ENCODE measurements at regions not wholly inside any gene's neighbourhood (a gene's known extent, or its start where the extent isn't known, plus 50 kb on each side); places are given as distances from the start of the nearest gene placed in this dataset.

GRCh38 chr22:49614966-49615965, 212.4 kb downstream of the BRD1 start:
- H3K4me1 ChIP-seq (ENCODE audit: control insufficient read depth, insufficient read depth, low read length), result no peaks in the 10 kb centered on the region
- H3K27ac ChIP-seq (ENCODE audit: low read length), result no peak overlapping the region
- H3K27me3 ChIP-seq (ENCODE audit: control insufficient read depth in 1 of 2, insufficient read depth in 2 of 2, low read length in 2 of 2), result peaks cover 5 to 6% of the 10 kb centered on the region in 2 donors
- H3K9ac ChIP-seq (ENCODE audit: low read length in 2 of 2), result no peak overlapping the region
- H3K4me3 ChIP-seq (ENCODE audit: low read length in 2 of 2), result no peak overlapping the region
- H3K9me3 ChIP-seq (ENCODE audit: control insufficient read depth in 2 of 2, low read length in 2 of 2), result peaks cover 2 to 15% of the 10 kb centered on the region in 2 donors
- H3K36me3 ChIP-seq (ENCODE audit: control insufficient read depth in 2 of 2, insufficient read depth in 2 of 2, low read length in 2 of 2), result no peaks in the 10 kb centered on the region

- Histone ChIP-seq H3K36me3 (ENCODE audit: control insufficient read depth in 2 of 2, insufficient read depth in 2 of 2, low read length in 2 of 2) (no peaks in the 10 kb centered on the region), H3K27me3 (ENCODE audit: control insufficient read depth in 1 of 2, insufficient read depth in 2 of 2, low read length in 2 of 2) (peaks cover 0 to 4% of the 10 kb centered on the region in 2 donors), H3K4me3 (ENCODE audit: low read length in 2 of 2) (no peak overlapping the region), H3K9me3 (ENCODE audit: control insufficient read depth in 2 of 2, low read length in 2 of 2) (peaks cover 2 to 15% of the 10 kb centered on the region in 2 donors), H3K27ac (ENCODE audit: low read length) (no peak overlapping the region), H3K9ac (ENCODE audit: low read length in 2 of 2) (no peak overlapping the region), H3K4me1 (ENCODE audit: control insufficient read depth, insufficient read depth, low read length) (no peaks in the 10 kb centered on the region)
Observed at GRCh38 chr22:49613511-49614270, 214.0 kb downstream of the BRD1 start.

- Histone ChIP-seq H3K4me3 (ENCODE audit: low read length in 2 of 2) (no peak overlapping the region), H3K36me3 (ENCODE audit: control insufficient read depth in 2 of 2, insufficient read depth in 2 of 2, low read length in 2 of 2) (no peaks in the 10 kb centered on the region), H3K9me3 (ENCODE audit: control insufficient read depth in 2 of 2, low read length in 2 of 2) (peaks cover 2 to 15% of the 10 kb centered on the region in 2 donors), H3K27ac (ENCODE audit: low read length) (no peak overlapping the region), H3K27me3 (ENCODE audit: control insufficient read depth in 1 of 2, insufficient read depth in 2 of 2, low read length in 2 of 2) (peaks cover 0 to 2% of the 10 kb centered on the region in 2 donors), H3K9ac (ENCODE audit: low read length in 2 of 2) (no peak overlapping the region), H3K4me1 (ENCODE audit: control insufficient read depth, insufficient read depth, low read length) (no peaks in the 10 kb centered on the region)
Observed at GRCh38 chr22:49613108-49613507, 214.6 kb downstream of the BRD1 start.

- Histone ChIP-seq H3K27ac (ENCODE audit: low read length) (no peak overlapping the region), H3K27me3 (ENCODE audit: control insufficient read depth in 1 of 2, insufficient read depth in 2 of 2, low read length in 2 of 2) (no peaks in the 10 kb centered on the region), H3K9ac (ENCODE audit: low read length in 2 of 2) (no peak overlapping the region), H3K36me3 (ENCODE audit: control insufficient read depth in 2 of 2, insufficient read depth in 2 of 2, low read length in 2 of 2) (no peaks in the 10 kb centered on the region), H3K9me3 (ENCODE audit: control insufficient read depth in 2 of 2, low read length in 2 of 2) (peaks cover 2 to 25% of the 10 kb centered on the region in 2 donors), H3K4me3 (ENCODE audit: low read length in 2 of 2) (no peak overlapping the region), H3K4me1 (ENCODE audit: control insufficient read depth, insufficient read depth, low read length) (no peaks in the 10 kb centered on the region)
Observed at GRCh38 chr22:49609207-49609876, 218.3 kb downstream of the BRD1 start.

- Histone ChIP-seq H3K9me3 (ENCODE audit: control insufficient read depth in 2 of 2, low read length in 2 of 2) (peaks cover 4 to 31% of the 10 kb centered on the region in 2 donors), H3K4me1 (ENCODE audit: control insufficient read depth, insufficient read depth, low read length) (no peaks in the 10 kb centered on the region), H3K27ac (ENCODE audit: low read length) (no peak overlapping the region), H3K9ac (ENCODE audit: low read length in 2 of 2) (no peak overlapping the region), H3K36me3 (ENCODE audit: control insufficient read depth in 2 of 2, insufficient read depth in 2 of 2, low read length in 2 of 2) (no peaks in the 10 kb centered on the region), H3K4me3 (ENCODE audit: low read length in 2 of 2) (no peak overlapping the region), H3K27me3 (ENCODE audit: control insufficient read depth in 1 of 2, insufficient read depth in 2 of 2, low read length in 2 of 2) (no peaks in the 10 kb centered on the region)
Observed at GRCh38 chr22:49608660-49609059, 219.0 kb downstream of the BRD1 start.

GRCh38 chr22:49608228-49608627, 219.4 kb downstream of the BRD1 start:
- H3K9ac ChIP-seq (ENCODE audit: low read length in 2 of 2), result no peak overlapping the region
- no peaks in the 10 kb centered on the region for H3K4me1 ChIP-seq (ENCODE audit: control insufficient read depth, insufficient read depth, low read length)
- no peaks in the 10 kb centered on the region for H3K36me3 ChIP-seq (ENCODE audit: control insufficient read depth in 2 of 2, insufficient read depth in 2 of 2, low read length in 2 of 2)
- no peak overlapping the region for H3K27ac ChIP-seq (ENCODE audit: low read length)
- H3K4me3 ChIP-seq (ENCODE audit: low read length in 2 of 2), result no peak overlapping the region
- no peaks in the 10 kb centered on the region for H3K27me3 ChIP-seq (ENCODE audit: control insufficient read depth in 1 of 2, insufficient read depth in 2 of 2, low read length in 2 of 2)
- peaks cover 4 to 31% of the 10 kb centered on the region in 2 donors for H3K9me3 ChIP-seq (ENCODE audit: control insufficient read depth in 2 of 2, low read length in 2 of 2)

GRCh38 chr22:49607821-49608220, 219.9 kb downstream of the BRD1 start:
- Histone ChIP-seq H3K27ac (ENCODE audit: low read length) (no peak overlapping the region), H3K9me3 (ENCODE audit: control insufficient read depth in 2 of 2, low read length in 2 of 2) (peaks cover 3 to 29% of the 10 kb centered on the region in 2 donors), H3K4me1 (ENCODE audit: control insufficient read depth, insufficient read depth, low read length) (no peaks in the 10 kb centered on the region), H3K36me3 (ENCODE audit: control insufficient read depth in 2 of 2, insufficient read depth in 2 of 2, low read length in 2 of 2) (no peaks in the 10 kb centered on the region), H3K27me3 (ENCODE audit: control insufficient read depth in 1 of 2, insufficient read depth in 2 of 2, low read length in 2 of 2) (no peaks in the 10 kb centered on the region), H3K4me3 (ENCODE audit: low read length in 2 of 2) (no peak overlapping the region), H3K9ac (ENCODE audit: low read length in 2 of 2) (no peak overlapping the region)

GRCh38 chr22:49606562-49607290, 220.9 kb downstream of the BRD1 start:
- Histone ChIP-seq H3K4me3 (ENCODE audit: low read length in 2 of 2) (no peak overlapping the region), H3K9ac (ENCODE audit: low read length in 2 of 2) (no peak overlapping the region), H3K9me3 (ENCODE audit: control insufficient read depth in 2 of 2, low read length in 2 of 2) (peaks cover 2 to 27% of the 10 kb centered on the region in 2 donors), H3K27me3 (ENCODE audit: control insufficient read depth in 1 of 2, insufficient read depth in 2 of 2, low read length in 2 of 2) (no peaks in the 10 kb centered on the region), H3K36me3 (ENCODE audit: control insufficient read depth in 2 of 2, insufficient read depth in 2 of 2, low read length in 2 of 2) (no peaks in the 10 kb centered on the region), H3K4me1 (ENCODE audit: control insufficient read depth, insufficient read depth, low read length) (no peaks in the 10 kb centered on the region), H3K27ac (ENCODE audit: low read length) (no peak overlapping the region)

- Histone ChIP-seq H3K4me1 (ENCODE audit: control insufficient read depth, insufficient read depth, low read length) (no peaks in the 10 kb centered on the region), H3K9ac (ENCODE audit: low read length in 2 of 2) (no peak overlapping the region), H3K4me3 (ENCODE audit: low read length in 2 of 2) (no peak overlapping the region), H3K36me3 (ENCODE audit: control insufficient read depth in 2 of 2, insufficient read depth in 2 of 2, low read length in 2 of 2) (no peaks in the 10 kb centered on the region), H3K27ac (ENCODE audit: low read length) (no peak overlapping the region), H3K27me3 (ENCODE audit: control insufficient read depth in 1 of 2, insufficient read depth in 2 of 2, low read length in 2 of 2) (no peaks in the 10 kb centered on the region), H3K9me3 (ENCODE audit: control insufficient read depth in 2 of 2, low read length in 2 of 2) (peaks cover 2 to 27% of the 10 kb centered on the region in 2 donors)
Observed at GRCh38 chr22:49604732-49605302, 222.9 kb downstream of the BRD1 start.

GRCh38 chr22:49603016-49603415, 224.7 kb downstream of the BRD1 start:
- Histone ChIP-seq H3K9me3 (ENCODE audit: control insufficient read depth in 2 of 2, low read length in 2 of 2) (peaks cover 2 to 27% of the 10 kb centered on the region in 2 donors), H3K27me3 (ENCODE audit: control insufficient read depth in 1 of 2, insufficient read depth in 2 of 2, low read length in 2 of 2) (no peaks in the 10 kb centered on the region), H3K4me1 (ENCODE audit: control insufficient read depth, insufficient read depth, low read length) (no peaks in the 10 kb centered on the region), H3K4me3 (ENCODE audit: low read length in 2 of 2) (no peak overlapping the region), H3K27ac (ENCODE audit: low read length) (no peak overlapping the region), H3K36me3 (ENCODE audit: control insufficient read depth in 2 of 2, insufficient read depth in 2 of 2, low read length in 2 of 2) (no peaks in the 10 kb centered on the region), H3K9ac (ENCODE audit: low read length in 2 of 2) (no peak overlapping the region)

Measured in stomach smooth muscle (tissue), 2 donors.